Kidney (tissue), 13 donors: ENCODE measurements at regions not wholly inside any gene's neighbourhood (a gene's known extent, or its start where the extent isn't known, plus 50 kb on each side); places are given as distances from the start of the nearest gene placed in this dataset.

Source experiments
- DNase-seq, 5 donors: peaks; one replicate each; pipeline ENCODE4 v3.0.0-alpha.2; 2013 to 2020
- FAIRE-seq: peaks from 2 replicates; lab custom pipeline; 2012; peaks lifted over from hg19 to GRCh38; lab: Jason Lieb, UNC
- H3K27ac ChIP-seq, 2 donors: one replicate each; pipeline ENCODE4 v1.7.0; 2013; ENCODE audit warnings: low read depth in 2 of 2, low read length in 2 of 2, inconsistent platforms in 1 of 2
- H3K27me3 ChIP-seq: one replicate; pipeline ENCODE4 v1.7.1; 2013; ENCODE audit warnings: low read length, inconsistent platforms; ENCODE audit not compliant: control insufficient read depth, insufficient read depth
- H3K36me3 ChIP-seq, 3 donors: one replicate each; pipeline versions ENCODE4 v1.7.0 to v1.7.1; 2013; ENCODE audit warnings: low read length in 3 of 3, control low read depth in 1 of 3, inconsistent platforms in 1 of 3; ENCODE audit not compliant: insufficient read depth in 3 of 3, control insufficient read depth in 2 of 3
- H3K4me1 ChIP-seq, 3 donors: one replicate each; pipeline versions ENCODE4 v1.7.0 to v1.7.1; 2013; ENCODE audit warnings: low read length in 3 of 3, inconsistent platforms in 1 of 3, low read depth in 1 of 3; ENCODE audit not compliant: control insufficient read depth in 2 of 3, insufficient read depth in 2 of 3
- H3K4me3 ChIP-seq, 3 donors: one replicate each; pipeline versions ENCODE4 v1.7.0 to v1.8.1; 2013; ENCODE audit warnings: low read length in 3 of 3, control low read depth in 1 of 3, inconsistent platforms in 1 of 3
- H3K9ac ChIP-seq, 3 donors: one replicate each; pipeline versions ENCODE4 v1.7.0 to v1.7.1; 2013; ENCODE audit warnings: low read length in 3 of 3, control low read depth in 1 of 3, inconsistent platforms in 1 of 3
- H3K9me3 ChIP-seq, 3 donors: one replicate each; pipeline versions ENCODE4 v1.7.0 to v1.7.1; 2013; ENCODE audit warnings: low read length in 3 of 3, control low read depth in 1 of 3, inconsistent platforms in 1 of 3; ENCODE audit not compliant: control insufficient read depth in 2 of 3, insufficient read depth in 1 of 3
- intact Hi-C: fragments of 100-400 bp; cut with DNase I; formaldehyde crosslinking; loops from one replicate; pipeline ENCODE4 v1.11.1; 2022
- TF ChIP-seq, protein P1 (sequence below): IDR thresholded peaks from 3 replicates; pipeline ENCODE4 v1.5.1; 2012; ENCODE audit warnings: mild to moderate bottlenecking, moderate library complexity, borderline replicate concordance; ENCODE audit not compliant: insufficient read depth; ENCODE audit errors: extremely low read depth
- donor health status: control.
- donor health status: control.
- donor health status: control.
- donor health status: control.
- donor health status: control.
- donor health status: DM: yes; HTN: yes; CAD: no.
- donor health status: Normal renal cell carcinoma (clear cell type).

DNA sequence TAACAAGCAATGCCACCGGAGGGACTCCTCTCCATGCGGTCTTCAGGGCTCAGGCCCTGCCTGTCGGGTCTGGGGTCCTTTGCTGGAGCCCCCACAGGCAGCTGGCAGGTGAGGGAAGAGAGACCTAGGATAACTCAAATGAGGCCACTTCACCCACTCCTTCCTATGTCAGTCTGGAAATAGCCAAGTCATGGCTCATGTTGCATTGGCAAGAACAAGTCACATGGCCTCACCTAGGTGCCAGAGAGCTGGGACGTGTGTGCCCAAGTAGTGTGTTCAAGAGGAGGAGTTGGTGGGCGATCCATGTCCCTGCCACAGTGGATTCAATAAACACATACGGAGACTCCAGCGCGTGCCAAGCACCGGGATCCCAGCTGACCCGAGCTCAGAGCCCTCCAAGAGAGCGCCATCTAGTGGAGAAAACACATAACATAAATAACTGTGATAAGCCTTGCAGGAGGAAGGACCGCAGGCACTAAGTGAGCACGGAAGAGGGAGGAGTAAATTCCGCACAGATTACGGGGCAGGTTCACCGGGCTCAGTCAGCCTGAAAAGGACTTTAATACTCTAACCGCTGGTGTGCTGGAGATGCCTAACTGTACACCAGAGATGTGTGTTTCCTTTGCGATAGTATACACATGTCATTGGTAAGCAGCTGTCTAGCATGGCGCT lies 580.8 kb downstream of the CCDC171 start:
- Histone ChIP-seq H3K4me3 (peak overlapping the region in 1 of 3 donors; percentile 9), H3K4me1 (no peaks in the 10 kb centered on the region), H3K9me3 (no peaks in the 10 kb centered on the region), H3K36me3 (no peaks in the 10 kb centered on the region), H3K9ac (no peak overlapping the region), H3K27ac (no peak overlapping the region), H3K27me3 (no peaks in the 10 kb centered on the region)
- peak; percentile 80 for FAIRE-seq
- intact Hi-C loops: no loop called here
- TF ChIP-seq, protein P1, sequence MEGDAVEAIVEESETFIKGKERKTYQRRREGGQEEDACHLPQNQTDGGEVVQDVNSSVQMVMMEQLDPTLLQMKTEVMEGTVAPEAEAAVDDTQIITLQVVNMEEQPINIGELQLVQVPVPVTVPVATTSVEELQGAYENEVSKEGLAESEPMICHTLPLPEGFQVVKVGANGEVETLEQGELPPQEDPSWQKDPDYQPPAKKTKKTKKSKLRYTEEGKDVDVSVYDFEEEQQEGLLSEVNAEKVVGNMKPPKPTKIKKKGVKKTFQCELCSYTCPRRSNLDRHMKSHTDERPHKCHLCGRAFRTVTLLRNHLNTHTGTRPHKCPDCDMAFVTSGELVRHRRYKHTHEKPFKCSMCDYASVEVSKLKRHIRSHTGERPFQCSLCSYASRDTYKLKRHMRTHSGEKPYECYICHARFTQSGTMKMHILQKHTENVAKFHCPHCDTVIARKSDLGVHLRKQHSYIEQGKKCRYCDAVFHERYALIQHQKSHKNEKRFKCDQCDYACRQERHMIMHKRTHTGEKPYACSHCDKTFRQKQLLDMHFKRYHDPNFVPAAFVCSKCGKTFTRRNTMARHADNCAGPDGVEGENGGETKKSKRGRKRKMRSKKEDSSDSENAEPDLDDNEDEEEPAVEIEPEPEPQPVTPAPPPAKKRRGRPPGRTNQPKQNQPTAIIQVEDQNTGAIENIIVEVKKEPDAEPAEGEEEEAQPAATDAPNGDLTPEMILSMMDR: peak; percentile 53
- DNase-seq: peak in 4 of 5 donors; percentile 32 to 76 (median 73)

DNA sequence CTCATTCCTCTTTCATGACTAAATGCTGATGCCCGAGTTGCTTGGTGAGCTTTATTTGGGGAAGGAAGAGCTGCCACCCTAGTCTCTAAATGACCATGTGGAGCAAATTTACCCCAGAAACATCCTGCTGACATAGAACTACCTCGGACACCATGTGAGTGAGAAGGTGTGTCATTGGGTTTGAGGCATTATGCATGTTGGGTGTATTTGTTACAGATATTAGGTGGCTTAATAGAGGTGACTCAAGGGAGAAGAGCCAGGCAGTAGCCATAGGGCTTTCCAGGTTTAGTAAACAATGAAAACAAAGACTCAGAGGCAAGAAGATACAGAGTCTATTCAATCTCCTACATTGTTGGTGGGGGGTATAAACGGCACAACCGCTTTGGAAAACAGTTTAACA lies 581.5 kb downstream of the CCDC171 start:
- intact Hi-C loops: no loop called here
- FAIRE-seq: no peak

DNA sequence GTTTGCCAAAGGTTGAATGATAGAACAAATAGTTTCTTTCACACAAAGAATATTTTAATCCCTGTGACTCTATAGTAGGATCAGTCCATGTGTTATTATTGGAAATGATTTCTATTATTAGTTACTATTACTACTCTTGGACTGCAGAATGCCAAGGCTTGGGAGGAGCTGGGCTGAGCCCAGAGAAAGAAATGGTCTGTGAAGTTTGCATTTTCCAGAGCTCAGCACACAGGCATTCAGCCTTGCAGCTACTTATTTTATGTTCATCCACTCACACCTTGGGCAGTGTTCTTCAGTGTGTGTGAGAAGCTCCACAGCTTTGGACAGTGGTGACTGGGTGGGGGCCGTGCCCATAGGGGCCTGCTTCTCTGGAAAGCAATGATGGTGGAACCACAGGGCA lies 583.1 kb downstream of the CCDC171 start:
- Histone ChIP-seq H3K4me3 (no peak overlapping the region), H3K27ac (no peak overlapping the region), H3K9ac (no peak overlapping the region), H3K36me3 (no peaks in the 10 kb centered on the region), H3K27me3 (no peaks in the 10 kb centered on the region), H3K9me3 (no peaks in the 10 kb centered on the region), H3K4me1 (peaks cover 0 to 3% (median 0%) of the 10 kb centered on the region in 3 donors)
- FAIRE-seq (no peak), DNase-seq (no peak)
- TF ChIP-seq, protein P1: no peak
- intact Hi-C loops: no loop called here

More for the DNA sequence above, 581.5 kb downstream of the CCDC171 start:
- DNase-seq: no peak
- H3K9ac ChIP-seq: no peak overlapping the region
- H3K9me3 ChIP-seq: no peaks in the 10 kb centered on the region
- H3K27ac ChIP-seq: no peak overlapping the region
- H3K4me3 ChIP-seq: no peak overlapping the region
- TF ChIP-seq, protein P1: no peak
- no peaks in the 10 kb centered on the region for H3K36me3 ChIP-seq
- no peaks in the 10 kb centered on the region for H3K27me3 ChIP-seq
- peaks cover 0 to 3% (median 0%) of the 10 kb centered on the region in 3 donors for H3K4me1 ChIP-seq
